ENCODE measurements at regions not wholly inside any gene's neighbourhood (a gene's known extent, or its start where the extent isn't known, plus 50 kb on each side); places are given as distances from the start of the nearest gene placed in this dataset.
"Not testable (repeated sequence)": the region's sequence is repeated elsewhere in the genome, so short reads cannot be mapped to it uniquely, and the experiment has no call there.

- DNase-seq, result no peak
These were observed 385.2 kb downstream of the CDH7 start for GRCh38 chr18:66136039-66136438.

DNA sequence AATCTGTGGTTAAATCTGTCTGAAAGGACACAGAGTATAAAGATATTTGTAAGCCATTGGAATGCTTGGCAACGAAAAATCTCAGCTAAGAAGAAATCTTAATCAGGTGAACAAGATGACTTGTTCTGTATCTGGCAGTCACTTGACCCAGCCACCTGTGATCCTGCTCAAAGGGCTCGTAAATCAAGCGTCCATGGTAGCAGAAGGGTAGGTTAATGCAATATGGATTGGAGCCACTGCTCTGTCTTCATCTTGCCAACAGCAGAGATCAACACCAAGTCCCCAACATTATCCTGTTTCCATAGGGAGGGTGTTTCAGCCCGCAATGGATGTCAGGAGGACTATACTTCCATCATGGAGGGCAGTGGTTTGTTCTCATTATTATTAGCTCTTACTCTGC lies 378.4 kb downstream of the CDH7 start:
- DNase-seq, result no peak

DNA sequence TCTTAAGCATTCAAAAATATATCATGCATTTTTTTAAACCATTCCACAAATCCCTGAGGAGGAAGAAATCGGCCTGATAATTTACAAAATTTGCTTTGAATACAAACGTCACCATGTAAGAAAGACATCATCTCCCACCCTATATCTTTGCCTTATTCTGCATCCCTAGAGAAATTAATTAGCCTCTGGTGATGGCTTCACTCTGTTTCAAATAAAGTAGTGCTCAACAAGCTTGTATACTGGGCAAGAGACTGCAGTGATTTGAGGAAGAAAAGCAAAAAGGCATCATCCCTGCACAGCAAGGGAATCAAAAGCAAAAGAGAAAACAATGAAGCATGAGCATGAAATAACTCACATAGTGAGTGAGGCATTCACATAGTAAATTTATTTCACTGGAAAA lies 375.5 kb downstream of the CDH7 start:
- no peak for DNase-seq

DNA sequence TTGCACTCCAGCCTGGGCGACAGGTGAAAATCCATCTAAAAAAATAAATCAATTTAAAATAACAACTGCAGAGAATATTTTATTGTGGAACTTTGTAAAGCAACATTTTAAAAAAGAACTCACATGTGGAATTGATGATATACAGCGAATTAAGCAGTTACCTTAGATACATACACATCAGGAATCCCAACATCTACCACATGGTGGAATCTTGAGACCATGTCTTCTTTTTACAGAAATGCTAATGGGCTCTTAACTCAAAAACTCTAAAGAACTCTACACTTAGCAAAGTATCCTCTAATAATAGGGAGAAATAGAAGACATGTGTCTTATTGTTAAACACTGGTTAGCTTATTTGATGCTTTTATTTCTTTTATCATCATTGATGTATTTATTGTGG lies 373.6 kb downstream of the CDH7 start:
- DNase-seq, result no peak

- DNase-seq, result no peak
These were observed 368.5 kb downstream of the CDH7 start for GRCh38 chr18:66119347-66119746.

DNA sequence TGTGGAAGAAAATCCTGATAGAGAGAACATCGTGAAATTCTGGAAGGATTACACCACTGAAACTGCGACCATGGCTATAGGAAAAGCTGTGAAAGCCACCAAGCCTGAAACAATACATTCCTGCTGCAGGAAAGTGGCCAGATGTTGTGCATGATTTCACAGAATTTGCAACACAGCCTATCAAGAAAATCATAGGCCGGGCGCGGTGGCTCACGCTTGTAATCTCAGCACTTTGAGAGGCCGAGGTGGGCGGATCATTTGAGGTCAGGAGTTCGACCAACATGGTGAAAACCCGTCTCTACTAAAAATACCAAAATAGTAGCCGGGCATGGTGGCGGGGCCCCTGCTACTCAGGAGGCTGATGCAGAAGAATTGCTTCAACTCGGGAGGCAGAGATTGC lies 360.2 kb downstream of the CDH7 start:
- no peak for DNase-seq

DNA sequence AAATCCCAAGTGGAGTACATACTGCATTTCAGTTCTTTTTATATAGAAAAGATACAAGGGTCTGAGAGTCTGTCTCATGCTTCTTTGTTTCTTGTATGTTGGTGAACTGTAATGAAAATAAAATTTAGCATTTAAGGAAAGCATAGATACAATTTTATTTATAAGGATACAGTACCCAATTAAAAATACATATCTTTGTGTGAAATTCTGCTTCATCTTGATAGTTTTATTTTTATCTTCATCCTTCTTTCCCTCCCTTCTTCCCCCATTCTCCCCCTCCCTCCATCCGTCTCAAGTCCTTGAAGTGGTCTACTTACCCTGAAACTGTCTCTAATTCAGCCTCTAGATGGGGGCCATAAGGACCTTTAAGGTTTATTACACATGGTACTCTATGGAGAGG lies 359.8 kb downstream of the CDH7 start:
- DNase-seq, result no peak

DNA sequence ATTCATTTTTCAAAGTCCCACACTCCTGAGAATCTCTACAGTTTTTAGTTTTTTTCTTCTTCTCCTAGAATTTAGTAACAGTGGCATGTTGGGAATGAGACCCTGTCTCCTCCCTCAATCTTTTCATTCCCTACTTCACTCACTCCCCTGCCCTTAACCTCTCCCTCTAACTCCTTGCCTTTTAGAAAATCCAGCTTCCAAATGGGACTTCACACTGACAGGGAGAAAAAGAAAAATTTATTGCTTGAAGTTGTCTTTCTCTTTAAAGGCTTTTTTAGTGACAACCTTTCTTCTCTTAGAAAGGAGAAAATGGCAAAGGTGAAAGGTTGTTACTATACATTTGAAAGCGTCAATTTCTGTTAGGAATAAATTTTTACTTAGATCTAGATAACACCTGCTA lies 359.2 kb downstream of the CDH7 start:
- no peak for DNase-seq

DNA sequence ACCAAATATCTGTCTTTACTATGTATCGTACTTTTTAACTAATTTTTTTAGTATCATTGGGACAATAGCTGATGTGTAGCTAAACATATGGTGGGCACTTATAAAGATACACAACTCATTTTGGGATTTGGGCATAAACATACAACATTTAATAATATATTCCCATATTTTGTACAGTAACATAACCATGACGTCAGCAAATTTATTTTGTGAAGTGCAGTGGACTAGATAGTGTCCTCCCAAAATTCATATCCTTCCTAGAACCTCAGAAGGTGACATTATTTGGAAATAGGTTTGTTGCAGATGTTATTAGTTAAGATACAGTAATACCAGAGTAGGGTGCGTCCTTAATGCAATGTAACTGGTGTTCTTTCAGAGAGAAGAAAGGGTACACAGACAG lies 356.7 kb downstream of the CDH7 start:
- DNase-seq, result no peak

DNA sequence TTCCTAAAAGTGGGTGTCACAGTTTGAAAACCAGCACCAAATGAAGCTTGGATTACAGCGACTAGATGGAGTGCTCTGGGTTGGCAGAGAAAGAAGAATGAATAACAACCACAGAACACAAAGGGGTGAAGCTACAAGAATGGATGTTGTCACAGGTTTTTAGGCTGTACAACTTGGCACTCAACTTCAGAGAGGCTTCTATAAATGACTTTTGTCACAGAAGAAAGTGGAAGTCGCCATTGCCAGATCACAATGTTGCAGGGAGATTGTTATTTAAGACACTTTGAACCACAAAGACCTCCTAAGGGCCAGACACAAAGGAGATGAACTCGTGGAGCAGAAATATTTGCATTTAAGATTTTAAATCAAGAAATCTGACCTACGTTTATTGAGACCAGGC lies 354.2 kb downstream of the CDH7 start:
- no peak for DNase-seq

DNA sequence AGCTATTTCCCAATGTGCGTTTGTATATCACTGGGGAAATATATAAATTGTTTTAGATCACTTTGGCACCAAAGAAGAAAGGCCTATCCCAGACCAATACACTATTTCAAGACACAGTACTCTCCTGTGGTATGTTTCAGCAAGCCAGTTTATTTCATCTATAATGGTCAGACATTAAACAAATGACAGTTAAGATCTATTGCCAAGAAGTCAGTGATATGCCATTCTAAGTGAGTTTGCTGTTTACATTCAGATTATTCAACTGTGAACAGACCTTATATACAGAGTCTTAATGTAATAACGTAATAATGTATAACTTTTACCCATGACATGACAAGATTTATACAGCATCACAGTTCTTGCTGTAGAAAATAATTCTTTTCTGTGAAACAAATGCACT lies 352.7 kb downstream of the CDH7 start:
- DNase-seq, result no peak

GRCh38 chr18:66083078-66083477 lies 332.3 kb downstream of the CDH7 start:
- DNase-seq, result no peak

DNA sequence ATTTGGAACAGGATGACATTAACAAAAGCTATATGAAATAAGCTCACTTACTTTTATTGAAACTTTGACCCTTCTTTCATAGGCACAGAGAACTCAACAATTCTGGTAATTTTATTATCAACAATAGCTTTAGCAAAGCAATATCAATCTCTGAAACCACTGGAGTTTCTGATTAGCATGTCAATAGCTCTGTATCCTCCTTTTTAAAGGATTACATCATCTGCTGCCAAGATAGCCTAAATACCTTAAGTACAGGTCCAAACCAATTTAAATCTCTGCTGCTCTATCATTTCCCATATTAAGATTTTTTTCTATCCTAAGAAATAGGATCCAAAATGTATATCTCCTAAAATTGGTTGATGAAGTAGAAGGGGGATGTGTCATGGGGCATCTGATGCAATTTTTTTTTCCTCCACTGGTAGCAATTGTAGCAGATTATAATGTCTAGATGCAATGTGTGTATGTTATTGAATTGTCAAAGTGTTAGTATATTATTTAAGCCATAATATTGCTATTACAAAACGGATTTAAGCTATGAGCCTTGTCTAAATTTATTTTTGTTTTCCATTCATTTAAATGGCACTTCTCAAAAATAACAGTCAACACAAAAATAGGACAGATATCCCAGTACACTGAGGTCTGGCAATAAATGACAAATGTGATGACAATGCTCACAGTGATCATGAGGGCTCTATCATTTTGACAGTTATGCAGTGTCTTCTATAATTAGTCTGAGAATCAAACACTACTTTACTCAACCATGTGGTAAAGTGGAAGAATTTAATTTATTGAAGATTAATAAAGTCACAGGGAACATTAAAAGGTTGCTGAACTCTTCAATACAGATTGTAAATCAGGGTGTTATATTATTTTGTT lies 328.4 kb downstream of the CDH7 start:
- DNase-seq, result no peak

GRCh38 chr18:66077066-66077465 lies 326.3 kb downstream of the CDH7 start:
- DNase-seq, result no peak

DNA sequence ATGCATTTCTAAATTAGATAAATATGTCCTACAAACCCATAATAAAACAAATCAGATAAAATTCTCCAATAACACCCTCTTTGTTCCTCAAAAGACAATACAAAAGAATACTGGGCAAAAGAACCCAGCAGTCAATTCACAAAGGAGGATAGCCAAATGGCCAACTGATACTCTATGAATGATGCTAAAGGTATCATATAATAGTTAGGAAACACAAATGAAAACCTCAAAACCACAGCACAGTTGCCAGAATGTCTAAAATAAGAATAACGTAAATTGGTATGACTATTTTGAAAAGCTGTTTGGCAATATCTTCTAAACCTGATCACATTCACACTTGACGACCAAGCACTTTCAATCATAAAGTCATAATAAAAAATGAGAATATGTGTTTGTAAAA lies 315.4 kb downstream of the CDH7 start:
- DNase-seq, result no peak

DNA sequence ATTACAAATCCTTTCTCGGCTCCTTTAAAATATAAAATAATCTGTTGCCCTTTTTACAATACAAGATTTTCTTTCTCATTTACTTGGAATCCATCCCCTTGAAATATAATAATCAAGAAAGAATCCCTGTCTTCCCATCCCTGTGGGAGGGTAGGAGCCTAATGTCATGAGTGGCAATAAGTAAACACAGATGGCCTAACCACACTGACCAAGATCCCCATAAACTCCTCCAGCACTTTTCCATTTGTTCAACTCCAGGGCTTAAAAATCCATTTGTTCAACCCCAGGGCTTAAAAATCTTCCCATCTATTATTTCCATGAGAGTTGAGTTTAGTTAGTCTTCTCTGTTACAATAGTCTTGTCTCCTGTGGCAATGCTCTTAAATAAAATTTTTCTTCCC lies 297.6 kb downstream of the CDH7 start:
- no peak for DNase-seq

- no peak for DNase-seq
These were observed 295.3 kb downstream of the CDH7 start for GRCh38 chr18:66046032-66046602.

DNA sequence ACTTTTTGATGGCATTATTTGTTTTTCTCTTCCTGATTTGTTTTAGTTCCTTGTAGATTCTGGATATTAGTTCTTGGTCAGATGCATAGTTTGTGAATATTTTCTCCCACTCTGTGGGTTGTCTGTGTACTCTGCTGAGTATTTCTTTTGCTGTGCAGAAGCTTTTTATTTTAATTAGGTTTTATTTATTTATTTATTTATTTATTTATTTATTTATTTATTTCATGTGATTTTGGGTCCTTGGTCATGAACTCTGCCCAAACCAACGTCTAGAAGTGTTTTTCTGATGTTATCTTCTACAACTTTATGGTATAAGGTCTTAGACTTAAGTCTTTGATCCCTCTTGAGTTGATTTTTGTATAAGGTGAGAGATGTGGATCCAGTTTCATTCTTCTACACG lies 292.2 kb downstream of the CDH7 start:
- no peak for DNase-seq

GRCh38 chr18:66013969-66014368 lies 263.2 kb downstream of the CDH7 start:
- DNase-seq, result no peak

- no peak for DNase-seq
These were observed 261.1 kb downstream of the CDH7 start for GRCh38 chr18:66011916-66012315.

GRCh38 chr18:66005831-66006588 lies 255.2 kb downstream of the CDH7 start:
- no peak for DNase-seq

DNA sequence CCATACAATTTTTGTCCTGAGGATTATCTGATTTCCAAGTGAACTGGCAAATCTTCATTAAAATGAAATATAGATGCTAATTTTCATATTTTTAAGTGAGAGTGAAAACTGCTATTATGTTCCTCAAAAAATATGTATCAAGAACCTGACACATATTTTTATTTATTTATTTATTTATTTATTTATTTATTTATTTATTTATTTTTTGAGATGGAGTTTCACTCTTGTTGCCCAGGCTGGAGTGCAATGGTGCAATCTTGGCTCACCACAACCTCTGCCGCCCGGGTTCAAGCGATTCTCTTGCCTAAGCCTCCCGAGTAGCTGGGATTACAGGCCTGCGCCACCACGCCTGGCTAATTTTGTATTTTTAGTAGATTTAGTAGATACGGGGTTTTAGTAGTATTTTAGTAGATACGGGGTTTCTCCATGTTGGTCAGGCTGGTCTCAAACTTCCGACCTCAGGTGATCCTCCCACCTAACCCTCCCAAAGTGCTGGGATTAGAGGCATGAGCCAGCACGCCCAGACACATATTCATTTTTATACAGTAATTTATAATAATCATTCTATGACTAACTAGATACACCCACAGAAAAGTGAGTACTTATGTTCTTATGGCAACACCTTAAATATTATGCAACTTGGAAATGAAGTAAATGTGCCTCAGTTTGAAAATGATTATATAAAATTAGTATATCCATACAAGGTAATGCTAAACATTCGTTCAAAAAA lies 248.3 kb downstream of the CDH7 start:
- not testable (repeated sequence) for DNase-seq

DNA sequence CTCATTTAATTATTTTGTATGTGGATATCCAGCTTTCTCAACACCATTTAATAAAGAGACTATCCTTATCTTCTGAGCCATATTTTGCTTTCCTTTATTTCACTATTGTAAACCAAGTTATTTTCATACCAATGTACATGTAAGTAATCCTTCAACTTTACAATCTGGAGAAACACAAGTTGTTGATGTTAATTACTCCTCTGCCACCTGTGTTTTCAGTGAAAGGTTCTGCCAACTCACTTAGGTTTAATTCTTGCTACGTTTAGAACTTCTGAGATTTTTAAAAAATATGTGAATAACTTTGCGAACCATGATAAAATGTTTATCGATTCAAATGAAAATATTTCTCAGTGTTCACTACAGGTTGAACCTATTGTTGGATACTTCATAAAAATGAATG lies 244.4 kb downstream of the CDH7 start:
- DNase-seq, result no peak
